SW 1271 (cell line): ENCODE measurements at regions not wholly inside any gene's neighbourhood (a gene's known extent, or its start where the extent isn't known, plus 50 kb on each side); places are given as distances from the start of the nearest gene placed in this dataset.
A peak's percentile ranks its signal among the peaks of the same experiment; 100 is the strongest.

Experiments used
- DNase-seq, 2 experiments: peaks; one replicate each; lab custom pipeline; 2025; lab: John Stamatoyannopoulos, UW

GRCh38 chr2:204228169-204228886, 291.8 kb downstream of the ICOS start:
- DNase-seq = no peak

- DNase-seq = no peak
These were observed 297.7 kb downstream of the ICOS start for GRCh38 chr2:204234248-204234647.

- no peak for DNase-seq
These were observed 298.3 kb downstream of the ICOS start for GRCh38 chr2:204234879-204235278.

- DNase-seq = no peak
These were observed 300.9 kb downstream of the ICOS start for GRCh38 chr2:204237416-204237815.

- no peak for DNase-seq
These were observed 303.0 kb downstream of the ICOS start for GRCh38 chr2:204239411-204240165.

- DNase-seq = no peak
These were observed 304.3 kb upstream of the PARD3B start for GRCh38 chr2:204240961-204241360.

GRCh38 chr2:204249437-204249836, 295.8 kb upstream of the PARD3B start:
- DNase-seq = no peak

- DNase-seq = no peak
These were observed 294.6 kb upstream of the PARD3B start for GRCh38 chr2:204250692-204251091.

- no peak for DNase-seq
These were observed 293.9 kb upstream of the PARD3B start for GRCh38 chr2:204251158-204251997.

GRCh38 chr2:204251998-204252376, 293.3 kb upstream of the PARD3B start:
- DNase-seq = no peak

GRCh38 chr2:204255071-204255470, 290.2 kb upstream of the PARD3B start:
- DNase-seq = no peak

GRCh38 chr2:204255526-204255925, 289.7 kb upstream of the PARD3B start:
- DNase-seq = no peak

GRCh38 chr2:204257781-204258180, 287.5 kb upstream of the PARD3B start:
- no peak for DNase-seq

- no peak for DNase-seq
These were observed 286.4 kb upstream of the PARD3B start for GRCh38 chr2:204258890-204259289.

- peak; percentile 19 to 56 for DNase-seq
These were observed 285.0 kb upstream of the PARD3B start for GRCh38 chr2:204260162-204260877.

GRCh38 chr2:204260901-204261300, 284.4 kb upstream of the PARD3B start:
- DNase-seq = no peak

- DNase-seq = no peak
These were observed 283.4 kb upstream of the PARD3B start for GRCh38 chr2:204261846-204262245.

- no peak for DNase-seq
These were observed 281.2 kb upstream of the PARD3B start for GRCh38 chr2:204264085-204264553.

- no peak for DNase-seq
These were observed 280.6 kb upstream of the PARD3B start for GRCh38 chr2:204264621-204265140.

GRCh38 chr2:204265681-204266181, 279.5 kb upstream of the PARD3B start:
- no peak for DNase-seq

- DNase-seq = no peak
These were observed 276.8 kb upstream of the PARD3B start for GRCh38 chr2:204268458-204268857.
